HCT116 (cell line): ENCODE measurements at regions not wholly inside any gene's neighbourhood (a gene's known extent, or its start where the extent isn't known, plus 50 kb on each side); places are given as distances from the start of the nearest gene placed in this dataset.

ENCODE experiments used
- ATAC-seq: fragments of 200-7000 bp; cut with Tn5 transposase; 2 replicates; pipeline ENCODE4 v1.9.1; 2020; ENCODE audit warnings: mild to moderate bottlenecking, moderate library complexity
- BruUV-seq: library from RNA; stranded (reverse); fragments of 400-500 nt; replicated peaks from 2 replicates; lab custom pipeline; 2021; lab: Mats Ljungman, UMichigan
- CTCF ChIA-PET: fragments of 300-600 bp; sonication (Branson Sonifier 250); formaldehyde crosslinking; loops from one replicate; lab custom pipeline; 2021; ENCODE audit warnings: antibody characterized with exemption; lab: Charles Lee
- POLR2A ChIA-PET: fragments of 300-600, 350-600 bp; sonication (Branson Sonifier 250); formaldehyde crosslinking; loops from one replicate; lab custom pipeline; 2021; ENCODE audit warnings: antibody characterized with exemption; lab: Charles Lee
- RAD21 ChIA-PET, 2 experiments: fragments of 300-600 bp; sonication (Branson Sonifier 250); formaldehyde crosslinking; loops; one replicate each; lab custom pipeline; 2023; ENCODE audit warnings: low total read pairs in 2 of 2; ENCODE audit not compliant: uncharacterized antibody in 2 of 2, unreplicated experiment in 2 of 2, low non-redundant PET in 1 of 2; lab: Charles Lee
- DNase-seq: peaks from one replicate; pipeline ENCODE4 v3.0.0-alpha.2; 2010; ENCODE audit warnings: low read depth, low spot score
- H2AFZ ChIP-seq: fragments of 200-600 bp; shearing (Covaris generic), sonication (generic); 2 replicates; pipeline ENCODE4 v1.6.1; 2017; ENCODE audit warnings: low read depth, mixed run types, mixed read lengths, antibody characterized with exemption, low read length; ENCODE audit not compliant: poor library complexity, severe bottlenecking
- H3K27ac ChIP-seq: 2 replicates; pipeline ENCODE4 v1.5.1; 2012; ENCODE audit warnings: low read depth, low read length
- H3K27me3 ChIP-seq: fragments of 200-600 bp; sonication (generic); 2 replicates; pipeline ENCODE4 v1.6.1; 2016; ENCODE audit warnings: mixed run types, low read length, mixed read lengths; ENCODE audit not compliant: insufficient read depth
- H3K36me3 ChIP-seq, 2 experiments: fragments of 200-500 bp in 1 of 2; fragments of 200-600 bp in 1 of 2; sonication (Bioruptor generic) in 1 of 2; sonication (generic) in 1 of 2; 2 replicates each; pipeline versions ENCODE4 v1.5.1 to v1.6.1; 2014 to 2016; ENCODE audit warnings: low read length in 2 of 2, inconsistent platforms in 1 of 2, mixed read lengths in 1 of 2, mixed run types in 1 of 2; ENCODE audit not compliant: insufficient read depth in 2 of 2, control insufficient read depth in 1 of 2
- H3K4me1 ChIP-seq, 2 experiments: fragments of 200-600 bp in 1 of 2; sonication (generic) in 1 of 2; 2 replicates each; pipeline versions ENCODE4 v1.5.1 to v1.6.1; 2012 to 2017; ENCODE audit warnings: low read length in 2 of 2, inconsistent platforms in 1 of 2, mild to moderate bottlenecking in 1 of 2, mixed read lengths in 1 of 2, mixed run types in 1 of 2, moderate library complexity in 1 of 2; ENCODE audit not compliant: insufficient read depth in 2 of 2, control insufficient read depth in 1 of 2
- H3K4me2 ChIP-seq: fragments of 200-600 bp; sonication (generic); 2 replicates; pipeline ENCODE4 v1.6.1; 2017; ENCODE audit warnings: mixed run types, low read length, mixed read lengths
- H3K4me3 ChIP-seq, 2 experiments: fragments of 200-600 bp in 1 of 2; sonication (generic) in 1 of 2; replicated peaks in 1 of 2; 2 replicates each; pipeline ENCODE4 v1.5.1; 2011 to 2016; ENCODE audit warnings: low read length in 2 of 2, control low read depth in 1 of 2, low read depth in 1 of 2, mild to moderate bottlenecking in 1 of 2, mixed read lengths in 1 of 2, mixed run types in 1 of 2
- H3K79me2 ChIP-seq: fragments of 200-600 bp; sonication (generic); 2 replicates; pipeline ENCODE4 v1.6.1; 2017; ENCODE audit warnings: mild to moderate bottlenecking, mixed run types, low read length, moderate library complexity, mixed read lengths; ENCODE audit not compliant: insufficient read depth
- H3K9ac ChIP-seq: fragments of 200-600 bp; sonication (generic); 2 replicates; pipeline ENCODE4 v1.6.1; 2016; ENCODE audit warnings: low read length, mixed read lengths
- H3K9me2 ChIP-seq: fragments of 200-600 bp; sonication (generic), shearing (Covaris generic); 2 replicates; pipeline ENCODE4 v1.6.1; 2017; ENCODE audit warnings: mixed run types, mild to moderate bottlenecking, moderate library complexity; ENCODE audit not compliant: insufficient read depth
- H3K9me3 ChIP-seq, 2 experiments: fragments of 200-500 bp in 1 of 2; fragments of 200-600 bp in 1 of 2; sonication (Bioruptor generic) in 1 of 2; sonication (generic) in 1 of 2; 2 replicates each; pipeline ENCODE4 v1.6.1; 2014 to 2017; ENCODE audit warnings: low read length in 2 of 2, mixed read lengths in 2 of 2, inconsistent platforms in 1 of 2, low read depth in 1 of 2, mild to moderate bottlenecking in 1 of 2, mixed run types in 1 of 2, moderate library complexity in 1 of 2; ENCODE audit not compliant: control insufficient read depth in 1 of 2, insufficient read depth in 1 of 2
- H4K20me1 ChIP-seq: fragments of 200-600 bp; sonication (generic), shearing (Covaris generic); 2 replicates; pipeline ENCODE4 v1.6.1; 2017; ENCODE audit warnings: mixed run types, mild to moderate bottlenecking, moderate library complexity; ENCODE audit not compliant: insufficient read depth
- ATF3 ChIP-seq: IDR thresholded peaks from 2 replicates; pipeline ENCODE4 v1.6.1; 2012
- CBX3 ChIP-seq: IDR thresholded peaks from 2 replicates; pipeline ENCODE4 v1.6.1; 2012; ENCODE audit warnings: low read depth
- CEBPB ChIP-seq: IDR thresholded peaks from 2 replicates; pipeline ENCODE4 v1.6.1; 2012; ENCODE audit warnings: low read depth
- CTCF ChIP-seq, 3 experiments: fragments of 200-600 bp in 1 of 3; sonication (generic) in 1 of 3; IDR thresholded peaks in 2 of 3; conservative IDR thresholded peaks in 1 of 3; 2 replicates each; pipeline ENCODE4 v1.5.1; 2012 to 2017; ENCODE audit warnings: low read depth in 2 of 3, low read length in 2 of 3, antibody characterized with exemption in 1 of 3, borderline replicate concordance in 1 of 3, control low read depth in 1 of 3, mild to moderate bottlenecking in 1 of 3, mixed read lengths in 1 of 3, mixed run types in 1 of 3, moderate library complexity in 1 of 3; ENCODE audit not compliant: insufficient read depth in 1 of 3
- ELF1 ChIP-seq: IDR thresholded peaks from 2 replicates; pipeline ENCODE4 v1.6.1; 2012; ENCODE audit warnings: low read depth, borderline replicate concordance
- EZH2phosphoT487 ChIP-seq: fragments of 200-600 bp; IDR thresholded peaks from 2 replicates; pipeline ENCODE4 v1.6.1; 2018; ENCODE audit warnings: antibody characterized with exemption, borderline replicate concordance
- FOSL1 ChIP-seq: IDR thresholded peaks from 2 replicates; pipeline ENCODE4 v1.6.1; 2012; ENCODE audit warnings: low read depth
- JUND ChIP-seq: IDR thresholded peaks from 2 replicates; pipeline ENCODE4 v1.6.1; 2012
- POLR2A ChIP-seq: IDR thresholded peaks from 2 replicates; pipeline ENCODE4 v1.7.0; 2011; ENCODE audit warnings: borderline replicate concordance; ENCODE audit not compliant: insufficient read depth, insufficient read length; ENCODE audit errors: extremely low read depth
- POLR2AphosphoS5 ChIP-seq: IDR thresholded peaks from 2 replicates; pipeline ENCODE4 v1.6.1; 2011; ENCODE audit warnings: mild to moderate bottlenecking, low read depth, low read length, moderate library complexity
- REST ChIP-seq: IDR thresholded peaks from 2 replicates; pipeline ENCODE4 v1.6.1; 2012; ENCODE audit warnings: low read depth
- SIN3A ChIP-seq: IDR thresholded peaks from 2 replicates; pipeline ENCODE4 v1.6.1; 2012; ENCODE audit warnings: low read depth
- SRF ChIP-seq: IDR thresholded peaks from 2 replicates; pipeline ENCODE4 v1.6.1; 2012; ENCODE audit warnings: low read depth
- TCF7L2 ChIP-seq: IDR thresholded peaks from 2 replicates; pipeline ENCODE4 v1.7.0; 2011; ENCODE audit warnings: borderline replicate concordance, inconsistent platforms; ENCODE audit not compliant: insufficient read depth, insufficient read length; ENCODE audit errors: extremely low read depth
- ZFX ChIP-seq: fragments of 450-650 bp; IDR thresholded peaks from 2 replicates; pipeline ENCODE4 v1.6.1; 2017
- ZNF274 ChIP-seq: fragments of 200-500 bp; sonication (Bioruptor generic); IDR thresholded peaks from 2 replicates; pipeline ENCODE4 v1.6.1; 2014; ENCODE audit warnings: mild to moderate bottlenecking, low read depth, low read length, inconsistent platforms
- intact Hi-C: fragments of 100-400 bp; cut with micrococcal nuclease; formaldehyde crosslinking; loops from 2 replicates; pipeline ENCODE4 v1.10.0; 2022

- no TSS peak for BruUV-seq
- DNase-seq: no peak
- Histone ChIP-seq H3K4me2 (no peak overlapping the region), H4K20me1 (no peaks in the 10 kb centered on the region), H3K79me2 (no peaks in the 10 kb centered on the region), H3K9me3 (no peaks in the 10 kb centered on the region), H3K27ac (no peak overlapping the region), H3K36me3 (no peaks in the 10 kb centered on the region), H3K9me2 (no peaks in the 10 kb centered on the region), H3K4me1 (peaks cover 0 to 11% of the 10 kb centered on the region in 2 experiments; a peak in 3 of 4 replicates), H3K9ac (no peak overlapping the region), H3K27me3 (no peaks in the 10 kb centered on the region), H3K4me3 (no peak overlapping the region), H2AFZ (no peak overlapping the region)
- ChIA-PET RAD21 (no interaction called here), POLR2A (no interaction called here), CTCF (no interaction called here)
- no peak for ATAC-seq
- no peak for TF ChIP-seq TCF7L2
- TF ChIP-seq CEBPB: no peak
- no peak for TF ChIP-seq FOSL1
- TF ChIP-seq REST: no peak
- TF ChIP-seq EZH2phosphoT487: no peak
- TF ChIP-seq ATF3: no peak
- TF ChIP-seq JUND: no peak
- no peak for TF ChIP-seq ZNF274
- TF ChIP-seq SIN3A: no peak
- TF ChIP-seq POLR2A: no peak
- no peak for TF ChIP-seq CTCF (IDR thresholded peaks at IDR 0.05 in 2 of 3, conservative IDR thresholded peaks at IDR 0.05 in 1 of 3; ENCODE audit: borderline replicate concordance in 1 of 3, insufficient read depth in 1 of 3, low read depth in 2 of 3, low read length in 2 of 3)
- no peak for TF ChIP-seq ELF1
- no peak for TF ChIP-seq CBX3
- TF ChIP-seq POLR2AphosphoS5: no peak
- no peak for TF ChIP-seq ZFX
- no peak for TF ChIP-seq SRF
- intact Hi-C loops: no loop called here
Observed at GRCh38 chr7:125877246-125877645, 947.6 kb upstream of the POT1 start.
